ENCODE measurements at regions not wholly inside any gene's neighbourhood (a gene's known extent, or its start where the extent isn't known, plus 50 kb on each side); places are given as distances from the start of the nearest gene placed in this dataset.

DNA sequence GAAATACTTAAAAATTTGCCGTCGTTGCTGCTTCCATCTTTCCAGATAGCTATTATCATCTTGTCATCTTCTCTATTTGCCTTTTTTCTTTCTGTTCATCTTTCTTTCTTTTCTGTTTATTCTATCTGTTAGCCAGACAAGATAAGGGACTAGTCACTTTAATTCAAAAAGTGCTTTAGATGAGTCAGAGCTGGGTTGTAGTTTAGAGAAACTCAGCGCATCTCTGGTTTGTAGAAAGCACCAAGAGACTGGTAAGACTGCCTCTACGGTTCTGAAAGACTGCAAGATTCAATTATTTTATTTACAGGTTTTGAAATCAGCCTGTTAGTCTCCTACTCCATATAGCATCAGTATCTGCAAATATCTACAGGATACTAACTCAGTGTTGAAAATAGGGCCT is 562.8 kb upstream of the RIOK2 start:
- TF ChIP-seq, protein P1, sequence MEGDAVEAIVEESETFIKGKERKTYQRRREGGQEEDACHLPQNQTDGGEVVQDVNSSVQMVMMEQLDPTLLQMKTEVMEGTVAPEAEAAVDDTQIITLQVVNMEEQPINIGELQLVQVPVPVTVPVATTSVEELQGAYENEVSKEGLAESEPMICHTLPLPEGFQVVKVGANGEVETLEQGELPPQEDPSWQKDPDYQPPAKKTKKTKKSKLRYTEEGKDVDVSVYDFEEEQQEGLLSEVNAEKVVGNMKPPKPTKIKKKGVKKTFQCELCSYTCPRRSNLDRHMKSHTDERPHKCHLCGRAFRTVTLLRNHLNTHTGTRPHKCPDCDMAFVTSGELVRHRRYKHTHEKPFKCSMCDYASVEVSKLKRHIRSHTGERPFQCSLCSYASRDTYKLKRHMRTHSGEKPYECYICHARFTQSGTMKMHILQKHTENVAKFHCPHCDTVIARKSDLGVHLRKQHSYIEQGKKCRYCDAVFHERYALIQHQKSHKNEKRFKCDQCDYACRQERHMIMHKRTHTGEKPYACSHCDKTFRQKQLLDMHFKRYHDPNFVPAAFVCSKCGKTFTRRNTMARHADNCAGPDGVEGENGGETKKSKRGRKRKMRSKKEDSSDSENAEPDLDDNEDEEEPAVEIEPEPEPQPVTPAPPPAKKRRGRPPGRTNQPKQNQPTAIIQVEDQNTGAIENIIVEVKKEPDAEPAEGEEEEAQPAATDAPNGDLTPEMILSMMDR (IDR thresholded peaks at IDR 0.05 in 4 of 5, conservative IDR thresholded peaks at IDR 0.05 in 1 of 5) = no peak
- no peak for TF ChIP-seq POLR2A (IDR thresholded peaks at IDR 0.05)

Measured in gastrocnemius medialis (tissue), 4 donors.